K562 (cell line): ENCODE measurements at regions not wholly inside any gene's neighbourhood (a gene's known extent, or its start where the extent isn't known, plus 50 kb on each side); places are given as distances from the start of the nearest gene placed in this dataset.

Source experiments
- ATAC-seq: fragments of 200-7000 bp; cut with Tn5 transposase; 3 replicates; pipeline ENCODE4 v1.9.1; 2020; ENCODE audit warnings: moderate library complexity
- BruUV-seq: library from RNA; stranded (reverse); fragments of 400-500 nt; replicated peaks from 2 replicates; lab custom pipeline; 2021; lab: Mats Ljungman, UMichigan
- CTCF ChIA-PET: fragments of 300-600 bp; formaldehyde crosslinking; extraction: SDS; loops from one replicate; lab custom pipeline; 2021; ENCODE audit warnings: low intra/inter-chr PET ratio; lab: Yijun Ruan, JAX
- POLR2A ChIA-PET: fragments of 300-600, 350-650 bp; sonication (Branson Sonifier 250); formaldehyde crosslinking; extraction: SDS; loops from one replicate; lab custom pipeline; 2021; ENCODE audit warnings: antibody characterized with exemption, inconsistent platforms; lab: Yijun Ruan, JAX
- DNase-seq, 4 experiments: peaks; one replicate each; pipeline versions ENCODE4 v3.0.0 to v3.0.0-alpha.2; 2011 to 2018; ENCODE audit warnings: low spot score in 3 of 4, mixed read lengths in 3 of 4; ENCODE audit errors: extremely low read depth in 1 of 4
- FAIRE-seq: peaks from 2 replicates; lab custom pipeline; 2011; peaks lifted over from hg19 to GRCh38; lab: Jason Lieb, UNC
- H2AFZ ChIP-seq: 2 replicates; pipeline ENCODE4 v1.6.0; 2011; ENCODE audit warnings: low read depth, low read length, control low read depth, inconsistent platforms
- H3K27ac ChIP-seq: fragments of 200-600 bp; 3 replicates; pipeline ENCODE4 v1.8.0; 2011; ENCODE audit warnings: low read depth, mild to moderate bottlenecking, control low read depth, inconsistent platforms, low read length, moderate library complexity, mixed read lengths; ENCODE audit errors: extremely low read depth
- H3K27me3 ChIP-seq, 2 experiments: fragments of 300-600 bp in 1 of 2; 2 replicates in 1 of 2; 3 replicates in 1 of 2; pipeline versions ENCODE4 v1.6.0 to v1.8.0; 2011; ENCODE audit warnings: inconsistent platforms in 2 of 2, low read length in 2 of 2, mild to moderate bottlenecking in 1 of 2, mixed read lengths in 1 of 2, moderate library complexity in 1 of 2; ENCODE audit not compliant: control insufficient read depth in 2 of 2, insufficient read depth in 2 of 2
- H3K36me3 ChIP-seq: fragments of 300-600 bp; 3 replicates; pipeline ENCODE4 v1.8.0; 2011; ENCODE audit warnings: mild to moderate bottlenecking, low read length, inconsistent platforms; ENCODE audit not compliant: control insufficient read depth, insufficient read depth
- H3K4me1 ChIP-seq, 2 experiments: fragments of 200-600 bp in 1 of 2; replicated peaks in 1 of 2; 2 replicates in 1 of 2; 3 replicates in 1 of 2; pipeline versions ENCODE4 v1.5.1 to v1.8.0; 2011; ENCODE audit warnings: inconsistent platforms in 2 of 2, low read length in 2 of 2, mild to moderate bottlenecking in 1 of 2, mixed read lengths in 1 of 2, moderate library complexity in 1 of 2; ENCODE audit not compliant: control insufficient read depth in 2 of 2, insufficient read depth in 2 of 2
- H3K4me2 ChIP-seq: 2 replicates; pipeline ENCODE4 v1.6.1; 2011; ENCODE audit warnings: low read length, control low read depth, inconsistent platforms, mixed read lengths; ENCODE audit not compliant: insufficient read depth
- H3K4me3 ChIP-seq: fragments of 200-600 bp; sonication (generic), shearing (Covaris generic); 2 replicates; pipeline ENCODE4 v1.5.1; 2016; ENCODE audit warnings: control low read depth, inconsistent platforms
- H3K79me2 ChIP-seq: fragments of 200-600 bp; 3 replicates; pipeline ENCODE4 v1.8.0; 2011; ENCODE audit warnings: low read length, inconsistent platforms; ENCODE audit not compliant: control insufficient read depth, insufficient read depth
- H3K9ac ChIP-seq, 2 experiments: 2 replicates each; pipeline versions ENCODE4 v1.6.0 to v1.6.1; 2011; ENCODE audit warnings: low read depth in 2 of 2, low read length in 2 of 2, control low read depth in 1 of 2, inconsistent platforms in 1 of 2, mild to moderate bottlenecking in 1 of 2, mixed read lengths in 1 of 2; ENCODE audit not compliant: insufficient read depth in 1 of 2
- H3K9me1 ChIP-seq: one replicate; pipeline ENCODE4 v1.6.0; 2011; ENCODE audit warnings: inconsistent platforms, mild to moderate bottlenecking, low read length, moderate library complexity; ENCODE audit not compliant: control insufficient read depth, insufficient read depth
- H3K9me3 ChIP-seq: replicated peaks from 2 replicates; pipeline ENCODE4 v1.5.1; 2011; ENCODE audit warnings: low read depth, low read length, inconsistent platforms; ENCODE audit not compliant: control insufficient read depth, insufficient read depth
- H4K20me1 ChIP-seq: replicated peaks from 2 replicates; pipeline ENCODE4 v1.6.1; 2011; ENCODE audit warnings: low read length, inconsistent platforms, mixed read lengths; ENCODE audit not compliant: control insufficient read depth, insufficient read depth
- ATF6 ChIP-seq: sonication (generic); formaldehyde crosslinking; IDR thresholded peaks from 2 replicates; pipeline ENCODE4 v1.4.0; 2020; ENCODE audit warnings: mild to moderate bottlenecking, missing genetic modification reagents
- BCOR ChIP-seq: fragments of 450-650 bp; IDR thresholded peaks from 2 replicates; pipeline ENCODE4 v1.6.1; 2016
- BRD9 ChIP-seq: fragments of 450-650 bp; IDR thresholded peaks from 2 replicates; pipeline ENCODE4 v1.6.1; 2018; ENCODE audit warnings: low read depth; ENCODE audit not compliant: partially characterized antibody
- CBX3 ChIP-seq, 2 experiments: IDR thresholded peaks; 1 replicate in 1 of 2; 2 replicates in 1 of 2; pipeline ENCODE4 v1.6.1; 2012; ENCODE audit warnings: inconsistent platforms in 2 of 2, low read length in 2 of 2, borderline replicate concordance in 1 of 2, control low read depth in 1 of 2
- EGR1 ChIP-seq: fragments of 450-650 bp; conservative IDR thresholded peaks from 2 replicates; pipeline ENCODE4 v1.6.1; 2017; ENCODE audit warnings: mild to moderate bottlenecking
- ELK1 ChIP-seq: sonication (generic); formaldehyde crosslinking; IDR thresholded peaks from 2 replicates; pipeline ENCODE4 v1.8.1; 2022; ENCODE audit warnings: missing genetic modification reagents
- FIP1L1 ChIP-seq: fragments of 200-400 bp; formaldehyde crosslinking; IDR thresholded peaks from 2 replicates; pipeline ENCODE4 v1.6.1; 2018; ENCODE audit warnings: mild to moderate bottlenecking, low read depth, low read length; ENCODE audit not compliant: poor library complexity, severe bottlenecking
- IFI16 ChIP-seq: fragments of 250-450 bp; sonication (Bioruptor Pico); IDR thresholded peaks from 2 replicates; pipeline ENCODE4 v2.1.2; 2022; ENCODE audit warnings: mild to moderate bottlenecking, inconsistent platforms
- LEF1 ChIP-seq: fragments of 450-650 bp; IDR thresholded peaks from 2 replicates; pipeline ENCODE4 v1.6.1; 2016; ENCODE audit warnings: mild to moderate bottlenecking
- MIER1 ChIP-seq: fragments of 450-650 bp; IDR thresholded peaks from 2 replicates; pipeline ENCODE4 v1.6.1; 2016; ENCODE audit warnings: antibody characterized with exemption, mild to moderate bottlenecking, low read depth
- NFRKB ChIP-seq: fragments of 450-650 bp; IDR thresholded peaks from 2 replicates; pipeline ENCODE4 v1.6.1; 2016; ENCODE audit warnings: low read depth
- SRF ChIP-seq, 2 experiments: fragments of 250-450, 450-650 bp in 1 of 2; sonication (Bioruptor Pico) in 1 of 2; sonication (generic) in 1 of 2; formaldehyde crosslinking; IDR thresholded peaks; 2 replicates each; pipeline versions ENCODE4 v1.5.0 to v1.5.1; 2020 to 2022; ENCODE audit warnings: mild to moderate bottlenecking in 1 of 2, missing genetic modification reagents in 1 of 2
- USF2 ChIP-seq: sonication (generic); formaldehyde crosslinking; IDR thresholded peaks from 2 replicates; pipeline ENCODE4 v1.5.0; 2020; ENCODE audit warnings: missing genetic modification reagents
- ZNF184 ChIP-seq: sonication (generic); formaldehyde crosslinking; IDR thresholded peaks from 2 replicates; pipeline ENCODE4 v1.5.0; 2020; ENCODE audit warnings: missing genetic modification reagents
- ZNF395 ChIP-seq: fragments of 200-800 bp; sonication (Bioruptor generic); IDR thresholded peaks from 2 replicates; pipeline ENCODE4 v1.6.1; 2017; ENCODE audit warnings: missing genetic modification characterization, missing compliant biosample characterization
- ZNF41 ChIP-seq: fragments of 250-450 bp; sonication (Bioruptor Pico); conservative IDR thresholded peaks from 2 replicates; pipeline ENCODE4 v1.4.0; 2020; ENCODE audit warnings: mild to moderate bottlenecking
- ZNF699 ChIP-seq: fragments of 250-450 bp; sonication (Bioruptor Pico); IDR thresholded peaks from 2 replicates; pipeline ENCODE4 v1.8.0; 2021; ENCODE audit warnings: mild to moderate bottlenecking, moderate library complexity; ENCODE audit not compliant: insufficient replicate concordance
- ZNF76 ChIP-seq: fragments of 250-450 bp; sonication (Bioruptor Pico); IDR thresholded peaks from 2 replicates; pipeline ENCODE4 v1.4.0; 2020; ENCODE audit warnings: mild to moderate bottlenecking, moderate library complexity, borderline replicate concordance
- WGBS: fragments of 100-300 bp; shearing (Covaris generic); methylation state at CpG from one replicate; pipeline ENCODE4 v1.1.6; 2016; ENCODE audit warnings: low coverage, mixed read lengths; ENCODE audit not compliant: insufficient coverage; ENCODE audit errors: missing lambda C conversion rate; 5-methylcytosine and 5-hydroxymethylcytosine counted together
- in situ Hi-C: fragments of 300-500 bp; cut with MboI; formaldehyde crosslinking; loops from 4 replicates; pipeline ENCODE4 v1.15.0; 2018; ENCODE audit warnings: inconsistent platforms, mixed read lengths
- intact Hi-C: fragments of 100-400 bp; cut with micrococcal nuclease; formaldehyde crosslinking; loops from 2 replicates; pipeline ENCODE4 v1.14.2; 2022

GRCh38 chr15:31238906-31239305, 87.7 kb upstream of the KLF13 start:
- H3K9me1 ChIP-seq, result no peaks in the 10 kb centered on the region
- H3K36me3 ChIP-seq, result no peaks in the 10 kb centered on the region
- peaks cover 4% of the 10 kb centered on the region in 2 experiments; a peak in 4 of 5 replicates for H3K4me1 ChIP-seq
- BruUV-seq, result no TSS peak
- H4K20me1 ChIP-seq, result 0 out of 2 replicates have a peak, but pooled peaks cover 6% of the 10 kb centered on the region
- no peak for ATAC-seq
- H3K79me2 ChIP-seq, result no peaks in the 10 kb centered on the region
- H3K9me3 ChIP-seq, result no peaks in the 10 kb centered on the region
- WGBS, result 0% methylated on average over 1 of the region's 1 CpG
- no peak overlapping the region for H3K9ac ChIP-seq
- H3K27me3 ChIP-seq, result peaks cover 2 to 31% of the 10 kb centered on the region in 2 experiments; a peak in 2 of 5 replicates
- ChIA-PET CTCF (no interaction called here), POLR2A (no interaction called here)
- no peak overlapping the region for H2AFZ ChIP-seq
- no peak overlapping the region for H3K4me3 ChIP-seq
- no peak for DNase-seq
- H3K4me2 ChIP-seq, result no peak overlapping the region
- in situ Hi-C loops, result no loop called here
- H3K27ac ChIP-seq, result no peak overlapping the region
- intact Hi-C loops, result no loop called here
- no peak for FAIRE-seq
- TF ChIP-seq BRD9 (no peak), LEF1 (no peak), NFRKB (no peak), ELK1 (CRISPR knock-in tag) (no peak), IFI16 (CRISPR knock-in tag) (no peak), FIP1L1 (no peak), ZNF395 (CRISPR knock-in tag) (no peak), CBX3 (IDR thresholded peaks at IDR 0.05; ENCODE audit: borderline replicate concordance in 1 of 2, low read length in 2 of 2) (no peak), EGR1 (no peak), ZNF76 (CRISPR knock-in tag) (no peak), BCOR (no peak), ZNF41 (CRISPR knock-in tag) (no peak), ZNF184 (CRISPR knock-in tag) (no peak), ATF6 (no peak), SRF (CRISPR knock-in tag; IDR thresholded peaks at IDR 0.05) (no peak), USF2 (no peak), MIER1 (no peak), ZNF699 (CRISPR knock-in tag) (no peak)
